ENCODE measurements at regions not wholly inside any gene's neighbourhood (a gene's known extent, or its start where the extent isn't known, plus 50 kb on each side); places are given as distances from the start of the nearest gene placed in this dataset.
"Not testable (repeated sequence)": the region's sequence is repeated elsewhere in the genome, so short reads cannot be mapped to it uniquely, and the experiment has no call there.

DNA sequence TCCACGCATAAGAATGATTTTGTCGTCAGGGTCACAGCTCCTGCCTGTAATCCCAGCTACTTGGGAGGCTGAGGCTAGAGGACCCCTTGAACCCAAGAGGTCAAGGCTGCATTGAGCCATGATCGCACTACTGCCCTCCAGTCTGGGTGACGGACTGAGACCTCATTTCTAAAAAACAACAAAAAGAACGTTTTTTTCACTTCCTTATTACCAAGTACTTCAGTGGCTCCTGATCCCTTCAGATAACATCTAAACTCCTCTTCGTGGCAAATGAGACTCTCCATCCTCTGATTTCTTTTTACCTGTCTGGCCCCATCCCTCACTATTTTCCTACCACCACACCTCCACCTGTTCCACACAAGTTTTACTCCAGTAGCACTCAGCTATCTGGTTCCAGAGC is 105.4 kb upstream of the TLK1 start:
- no peak for DNase-seq

GRCh38 chr2:171261529-171261928 is 100.8 kb upstream of the TLK1 start:
- not testable (repeated sequence) for DNase-seq

- DNase-seq = no peak
These were observed 100.1 kb upstream of the TLK1 start for GRCh38 chr2:171260471-171261424.

- no peak for DNase-seq
These were observed 94.0 kb upstream of the TLK1 start for GRCh38 chr2:171254666-171255065.

- no peak for DNase-seq
These were observed 93.4 kb upstream of the TLK1 start for GRCh38 chr2:171253900-171254650.

DNA sequence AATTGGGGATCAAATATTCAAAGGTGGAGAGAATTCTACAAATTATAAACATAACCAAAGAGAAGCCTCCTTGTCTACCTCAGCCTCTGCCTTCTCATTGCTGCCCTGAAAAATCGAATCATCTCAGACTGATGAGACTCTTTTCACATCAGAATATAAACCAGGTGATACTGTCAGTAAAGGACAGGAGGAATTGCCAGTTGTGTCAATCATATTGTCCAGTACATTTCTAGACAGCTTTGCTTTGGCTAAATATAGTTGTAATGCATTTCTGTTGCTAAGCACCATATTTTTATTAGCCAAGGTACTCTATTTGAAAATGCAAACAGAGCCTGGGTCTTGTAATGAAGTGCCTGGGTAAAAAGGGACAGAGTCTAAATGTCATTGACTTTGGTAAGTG is 92.6 kb upstream of the TLK1 start:
- no peak for DNase-seq

- DNase-seq = no peak
These were observed 89.0 kb upstream of the TLK1 start for GRCh38 chr2:171249689-171250088.

DNA sequence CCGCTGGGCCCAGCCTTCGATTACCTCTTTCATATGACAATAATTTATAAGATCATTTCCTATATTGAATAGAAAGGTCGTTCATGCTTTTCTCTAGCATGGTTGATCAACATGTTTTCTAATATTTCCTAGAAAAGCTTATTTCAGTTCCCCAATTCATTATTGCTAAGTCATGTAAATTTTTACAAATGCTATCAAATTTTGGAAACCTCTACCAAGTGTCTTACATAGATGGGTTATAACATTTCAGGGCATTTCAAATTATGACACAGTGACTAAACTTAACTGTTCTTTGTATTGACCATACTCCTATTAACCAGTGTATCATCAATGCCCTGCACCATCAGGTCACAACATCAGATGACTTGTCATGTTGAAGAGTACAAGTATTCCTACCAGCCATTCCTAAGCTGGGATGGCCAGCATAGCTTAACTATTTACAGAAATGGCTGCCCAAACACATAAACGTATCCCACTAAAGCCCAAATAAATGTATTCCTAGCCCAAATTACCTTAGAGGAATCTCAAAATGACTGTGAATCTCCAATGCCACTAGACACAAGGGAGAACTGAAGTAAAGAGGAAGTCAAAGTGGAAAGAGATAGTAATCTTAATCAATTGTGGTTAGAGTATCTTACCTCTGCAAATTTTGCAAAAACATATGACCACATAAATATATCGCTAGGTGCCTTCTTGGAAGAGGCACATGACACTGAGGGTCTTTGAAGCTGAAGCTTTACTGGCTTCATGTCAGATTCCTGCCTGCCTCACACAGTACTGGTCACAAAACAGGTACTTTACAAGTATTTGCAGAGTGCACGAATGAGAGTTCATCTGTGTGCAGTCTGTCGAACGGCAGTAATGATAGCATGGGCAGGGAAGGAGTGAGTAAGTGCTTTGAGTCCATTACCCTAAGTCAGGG is 87.3 kb upstream of the TLK1 start:
- DNase-seq = no peak

DNA sequence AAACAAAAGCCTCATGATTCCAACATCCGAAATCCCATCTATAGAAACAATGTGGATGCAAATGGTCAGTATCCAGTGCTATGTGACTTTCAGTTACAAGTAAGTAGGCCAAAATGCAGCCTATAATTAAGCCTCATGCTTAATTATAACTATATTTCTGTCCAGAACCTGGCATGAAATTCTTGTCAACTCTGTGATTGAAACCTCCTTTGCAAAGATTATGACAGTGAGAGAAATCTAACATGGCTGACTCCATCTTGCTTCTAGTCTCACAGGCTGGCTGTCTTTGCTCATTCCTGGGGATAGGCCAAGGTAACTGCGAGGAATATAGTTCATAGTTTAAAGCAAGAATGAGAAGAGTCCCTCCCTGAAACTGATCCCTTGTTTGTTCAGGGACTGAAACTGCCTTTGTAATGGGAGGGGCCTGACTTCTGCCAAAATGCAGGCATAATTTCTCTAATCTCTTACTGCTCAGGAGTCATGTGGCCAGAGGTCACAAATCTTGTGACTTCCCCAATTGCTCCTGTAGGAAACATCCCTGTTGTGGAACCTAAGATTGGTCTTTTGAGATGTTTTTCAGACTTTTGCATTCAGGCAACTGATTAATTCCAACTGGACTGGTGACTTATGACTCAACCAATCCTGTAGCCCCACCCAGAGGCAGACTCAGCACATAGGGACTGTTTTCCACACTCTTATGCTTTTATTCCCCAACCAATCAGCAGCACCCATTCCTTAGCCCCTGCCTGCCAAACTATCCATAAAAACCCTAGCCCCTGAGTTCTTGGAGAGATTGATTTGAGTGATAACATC is 84.5 kb upstream of the TLK1 start:
- DNase-seq = no peak

- no peak for DNase-seq
These were observed 83.8 kb upstream of the TLK1 start for GRCh38 chr2:171244466-171244969.

DNA sequence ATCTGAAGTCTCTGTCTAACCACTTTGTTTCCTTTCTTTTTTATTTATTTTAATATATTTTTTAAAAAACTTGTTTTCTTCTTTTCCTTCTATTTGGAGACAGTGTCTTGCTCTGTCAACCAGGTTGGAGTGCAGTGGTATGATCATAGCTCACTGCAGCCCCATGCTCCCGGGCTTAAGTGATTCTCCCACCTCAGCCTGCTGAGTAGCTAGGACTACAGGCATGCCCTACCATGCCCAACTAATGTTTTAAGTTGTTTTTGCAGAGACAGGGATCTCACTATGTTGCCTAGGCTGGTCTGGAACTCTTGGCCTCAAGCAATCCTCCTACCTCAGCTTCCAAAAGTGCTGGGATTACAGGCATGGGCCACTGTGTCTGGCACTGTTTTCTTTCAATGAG is 81.1 kb upstream of the TLK1 start:
- DNase-seq = no peak

DNA sequence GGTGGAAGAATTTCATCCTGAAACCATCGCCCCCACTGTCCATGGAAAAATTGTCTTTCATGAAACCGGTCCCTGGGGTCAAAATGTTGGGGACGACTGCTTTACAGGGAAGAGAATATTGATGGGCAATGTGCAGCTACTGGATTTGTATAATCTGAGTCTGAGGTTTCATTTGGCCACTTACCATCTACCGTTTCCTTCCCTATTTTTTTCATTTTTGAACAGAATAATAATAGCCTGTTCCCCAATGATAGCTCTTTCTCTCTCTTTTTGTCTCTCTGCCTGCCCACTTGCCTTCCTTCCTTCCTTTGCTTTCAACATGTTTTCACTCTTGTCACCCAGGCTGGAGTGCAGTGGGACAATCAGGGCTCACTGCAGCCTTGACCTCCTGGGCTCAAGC is 78.3 kb upstream of the TLK1 start:
- DNase-seq = no peak

GRCh38 chr2:171237751-171238505 is 77.2 kb upstream of the TLK1 start:
- no peak for DNase-seq

DNA sequence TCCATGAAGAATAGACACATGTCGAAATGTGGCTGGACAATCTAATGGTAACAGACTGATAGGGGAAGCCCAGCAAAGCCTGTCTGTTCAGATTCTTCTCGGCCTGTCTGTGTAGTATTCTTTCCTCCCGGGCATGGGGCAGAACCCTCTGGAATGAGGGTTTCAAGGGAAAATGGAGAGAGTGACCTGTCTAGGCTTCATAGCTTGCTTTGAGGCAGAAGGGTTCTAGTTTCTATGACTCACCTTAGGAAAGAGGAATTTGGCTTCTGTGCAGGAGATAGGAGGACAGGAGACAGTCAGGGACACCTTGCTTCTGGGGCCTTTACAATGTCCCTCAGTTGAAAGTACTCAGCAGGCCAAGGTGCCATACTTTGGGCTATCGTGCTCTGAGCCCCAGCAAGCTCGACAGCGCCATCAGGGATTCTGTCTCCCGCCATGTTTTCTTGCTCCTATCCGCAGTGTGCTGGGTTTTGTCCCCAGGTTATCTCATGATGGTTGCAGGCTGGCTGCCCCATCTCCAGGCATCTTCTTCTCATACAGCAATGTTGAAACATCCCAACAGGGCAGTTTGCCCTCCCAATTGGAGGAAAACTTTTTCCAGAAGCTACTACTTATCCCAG is 74.7 kb upstream of the TLK1 start:
- no peak for DNase-seq

- no peak for DNase-seq
These were observed 69.5 kb upstream of the TLK1 start for GRCh38 chr2:171230176-171230575.

DNA sequence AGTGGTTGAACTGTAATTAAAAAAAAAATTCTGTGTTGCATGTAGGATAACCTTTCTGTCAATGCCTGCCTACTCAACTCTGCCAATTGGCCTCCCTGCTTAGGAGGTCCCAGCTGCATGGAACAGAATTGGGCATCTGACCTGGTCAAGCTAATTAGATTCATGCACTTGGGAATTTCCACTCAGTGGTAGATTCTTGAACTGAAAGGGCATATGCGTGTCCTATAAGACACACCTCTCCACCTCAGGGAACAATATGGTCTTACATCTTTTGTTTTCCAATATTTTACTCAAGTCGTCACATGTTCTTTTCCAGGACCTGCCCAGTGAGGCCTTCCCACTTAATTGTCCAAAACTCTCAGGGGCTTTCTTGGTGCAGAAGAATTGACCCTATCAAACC is 68.1 kb upstream of the TLK1 start:
- no peak for DNase-seq

- DNase-seq = no peak
These were observed 66.5 kb upstream of the TLK1 start for GRCh38 chr2:171227066-171227782.

- DNase-seq = no peak
These were observed 65.8 kb upstream of the TLK1 start for GRCh38 chr2:171226461-171226860.

DNA sequence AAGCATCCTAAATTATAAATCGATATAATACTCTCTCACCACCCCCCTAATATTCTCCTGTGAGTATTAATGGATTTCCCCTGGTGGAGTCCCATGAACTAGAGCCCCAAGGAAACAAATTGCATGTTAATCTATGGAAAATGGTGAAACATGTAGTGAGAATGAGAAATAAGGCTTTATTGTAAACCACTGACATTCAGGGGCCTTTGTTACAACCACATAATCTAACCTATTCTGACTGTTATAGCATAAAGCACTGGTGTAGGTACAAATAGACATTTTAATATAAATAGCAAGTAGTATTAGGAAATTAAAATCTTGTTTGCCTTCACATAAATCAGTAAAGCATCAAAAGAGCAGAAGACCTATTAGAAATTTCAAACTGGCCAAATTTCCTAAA is 65.3 kb upstream of the TLK1 start:
- DNase-seq = no peak
